H9 (cell line): ENCODE measurements at regions not wholly inside any gene's neighbourhood (a gene's known extent, or its start where the extent isn't known, plus 50 kb on each side); places are given as distances from the start of the nearest gene placed in this dataset.

Experiments
- DNase-seq: peaks from one replicate; pipeline ENCODE4 v3.0.0-alpha.2; 2017
- H2AFZ ChIP-seq: one replicate; pipeline ENCODE4 v1.6.1; 2013; ENCODE audit warnings: mild to moderate bottlenecking, low read length, control low read depth, moderate library complexity
- H2AK5ac ChIP-seq: 2 replicates; pipeline ENCODE4 v1.6.1; 2013; ENCODE audit warnings: low read length, control low read depth, mixed read lengths; ENCODE audit not compliant: insufficient read length
- H2BK120ac ChIP-seq: one replicate; pipeline ENCODE4 v1.6.1; 2013; ENCODE audit warnings: low read depth, mild to moderate bottlenecking, low read length, control low read depth, inconsistent platforms; ENCODE audit not compliant: poor library complexity, severe bottlenecking
- H2BK12ac ChIP-seq: 2 replicates; pipeline ENCODE4 v1.6.1; 2013; ENCODE audit warnings: low read length, control low read depth, mixed read lengths, low read depth; ENCODE audit not compliant: insufficient read length
- H2BK15ac ChIP-seq: 2 replicates; pipeline ENCODE4 v1.6.1; 2013; ENCODE audit warnings: low read depth, low read length, control low read depth
- H2BK20ac ChIP-seq: one replicate; pipeline ENCODE4 v1.6.1; 2013; ENCODE audit warnings: low read depth, mild to moderate bottlenecking, low read length, control low read depth, inconsistent platforms; ENCODE audit not compliant: poor library complexity, severe bottlenecking
- H2BK5ac ChIP-seq: 2 replicates; pipeline ENCODE4 v1.6.1; 2013; ENCODE audit warnings: low read length, control low read depth, mixed read lengths; ENCODE audit not compliant: insufficient read length
- H3K14ac ChIP-seq: 2 replicates; pipeline ENCODE4 v1.6.1; 2013; ENCODE audit warnings: low read length, control low read depth; ENCODE audit not compliant: insufficient read depth
- H3K18ac ChIP-seq: 2 replicates; pipeline ENCODE4 v1.6.1; 2013; ENCODE audit warnings: low read depth, mild to moderate bottlenecking, mixed read lengths, low read length, control low read depth; ENCODE audit not compliant: insufficient read length
- H3K23ac ChIP-seq: 2 replicates; pipeline ENCODE4 v1.6.1; 2013; ENCODE audit warnings: low read length, control low read depth, mixed read lengths, low read depth; ENCODE audit not compliant: insufficient read length
- H3K23me2 ChIP-seq: 2 replicates; pipeline ENCODE4 v1.6.1; 2013; ENCODE audit warnings: low read depth, mild to moderate bottlenecking, mixed read lengths, low read length, control low read depth; ENCODE audit not compliant: insufficient read length, poor library complexity, severe bottlenecking
- H3K27ac ChIP-seq: 2 replicates; pipeline ENCODE4 v1.5.1; 2013; ENCODE audit warnings: low read length, control low read depth, mixed read lengths, low read depth; ENCODE audit not compliant: insufficient read length
- H3K27me3 ChIP-seq: 2 replicates; pipeline ENCODE4 v1.6.1; 2013; ENCODE audit warnings: low read length, control low read depth, inconsistent platforms; ENCODE audit not compliant: insufficient read depth
- H3K4ac ChIP-seq: 2 replicates; pipeline ENCODE4 v1.6.1; 2013; ENCODE audit warnings: low read depth, mild to moderate bottlenecking, control low read depth, inconsistent platforms, low read length, moderate library complexity
- H3K4me1 ChIP-seq: 2 replicates; pipeline ENCODE4 v1.6.1; 2013; ENCODE audit warnings: low read length, control low read depth, inconsistent platforms; ENCODE audit not compliant: insufficient read depth
- H3K4me2 ChIP-seq: 2 replicates; pipeline ENCODE4 v1.6.1; 2013; ENCODE audit warnings: low read length, control low read depth, mixed read lengths; ENCODE audit not compliant: insufficient read length, insufficient read depth
- H3K56ac ChIP-seq: 2 replicates; pipeline ENCODE4 v1.6.1; 2013; ENCODE audit warnings: low read depth, mild to moderate bottlenecking, mixed read lengths, low read length, control low read depth; ENCODE audit not compliant: insufficient read length
- H3K79me1 ChIP-seq: 2 replicates; pipeline ENCODE4 v1.6.1; 2013; ENCODE audit warnings: low read depth, mild to moderate bottlenecking, moderate library complexity, low read length, control low read depth, inconsistent platforms; ENCODE audit not compliant: insufficient read depth, poor library complexity, severe bottlenecking
- H3K79me2 ChIP-seq: 2 replicates; pipeline ENCODE4 v1.6.1; 2013; ENCODE audit warnings: low read length, control low read depth, inconsistent platforms; ENCODE audit not compliant: insufficient read depth
- H3K9ac ChIP-seq: 2 replicates; pipeline ENCODE4 v1.6.1; 2013; ENCODE audit warnings: low read length, control low read depth, mixed read lengths; ENCODE audit not compliant: insufficient read length; ENCODE audit errors: extremely low read depth
- H3K9me3 ChIP-seq: one replicate; pipeline ENCODE4 v1.6.1; 2013; ENCODE audit warnings: low read depth, low read length, inconsistent platforms; ENCODE audit not compliant: control insufficient read depth
- H3T11ph ChIP-seq: one replicate; pipeline ENCODE4 v1.6.1; 2013; ENCODE audit warnings: mild to moderate bottlenecking, low read length, control low read depth, inconsistent platforms
- H4K20me1 ChIP-seq: one replicate; pipeline ENCODE4 v1.6.1; 2013; ENCODE audit not compliant: control insufficient read depth, insufficient read length, insufficient read depth
- H4K5ac ChIP-seq: 2 replicates; pipeline ENCODE4 v1.6.1; 2013; ENCODE audit warnings: low read depth, mild to moderate bottlenecking, mixed read lengths, low read length, control low read depth; ENCODE audit not compliant: insufficient read length
- H4K8ac ChIP-seq: replicated peaks from 2 replicates; pipeline ENCODE4 v1.6.1; 2013; ENCODE audit warnings: low read length, control low read depth, mixed read lengths, low read depth; ENCODE audit not compliant: insufficient read length
- H4K91ac ChIP-seq: 2 replicates; pipeline ENCODE4 v1.6.1; 2013; ENCODE audit warnings: low read depth, mild to moderate bottlenecking, moderate library complexity, mixed read lengths, low read length, control low read depth; ENCODE audit not compliant: insufficient read length
- H3K27ac Mint-ChIP-seq, 3 experiments: 2 replicates in 2 of 3; 3 replicates in 1 of 3; pipeline ENCODE4 v1.8.0; 2020 to 2021; ENCODE audit warnings: mixed read lengths in 3 of 3, mild to moderate bottlenecking in 1 of 3, moderate library complexity in 1 of 3
- H3K27me3 Mint-ChIP-seq: 2 replicates; pipeline ENCODE4 v1.8.0; 2021; ENCODE audit warnings: low read depth, mild to moderate bottlenecking, moderate library complexity, mixed read lengths
- H3K36me3 Mint-ChIP-seq, 3 experiments: 2 replicates in 2 of 3; 3 replicates in 1 of 3; pipeline ENCODE4 v1.8.0; 2020 to 2021; ENCODE audit warnings: low read depth in 3 of 3, mixed read lengths in 3 of 3; ENCODE audit not compliant: insufficient read depth in 1 of 3
- H3K4me1 Mint-ChIP-seq, 2 experiments: 2 replicates each; pipeline ENCODE4 v1.8.0; 2020; ENCODE audit warnings: mixed read lengths in 2 of 2
- H3K4me3 Mint-ChIP-seq, 2 experiments: 2 replicates in 1 of 2; 3 replicates in 1 of 2; pipeline ENCODE4 v1.8.0; 2020 to 2021; ENCODE audit warnings: mild to moderate bottlenecking in 2 of 2, mixed read lengths in 2 of 2, moderate library complexity in 1 of 2
- H3K9me3 Mint-ChIP-seq, 2 experiments: 2 replicates in 1 of 2; 3 replicates in 1 of 2; pipeline ENCODE4 v1.8.0; 2020; ENCODE audit warnings: mild to moderate bottlenecking in 2 of 2, mixed read lengths in 2 of 2, moderate library complexity in 1 of 2
- CTCF ChIP-seq: fragments of 200-600 bp; sonication (generic); conservative IDR thresholded peaks from 3 replicates; pipeline ENCODE4 v1.8.0; 2021; ENCODE audit warnings: antibody characterized with exemption, mild to moderate bottlenecking
- WGBS: extraction: QIAGEN DNeasy Blood & Tissue Kit; methylation state at CpG from one replicate; pipeline ENCODE4 v1.1.7; 2013; ENCODE audit warnings: missing lambda C conversion rate, low lambda C conversion rate, mixed read lengths; ENCODE audit not compliant: insufficient read length; ENCODE audit errors: extremely low coverage; 5-methylcytosine and 5-hydroxymethylcytosine counted together

- Histone ChIP-seq H2AFZ (no peak overlapping the region), H3K18ac (no peak overlapping the region), H3K4me1 (no peaks in the 10 kb centered on the region; the same call in 1 of the 2 replicates), H3K79me1 (no peaks in the 10 kb centered on the region), H3K56ac (no peak overlapping the region), H3K79me2 (no peaks in the 10 kb centered on the region), H4K91ac (no peak overlapping the region), H3K23ac (no peak overlapping the region), H3K27me3 (no peaks in the 10 kb centered on the region), H3K9ac (no peak overlapping the region), H3K4ac (no peak overlapping the region), H4K5ac (no peak overlapping the region), H3K23me2 (no peaks in the 10 kb centered on the region), H2BK120ac (no peak overlapping the region), H3K27ac (no peak overlapping the region), H3T11ph (no peak overlapping the region), H2BK5ac (no peak overlapping the region), H3K14ac (no peak overlapping the region), H3K4me2 (no peak overlapping the region), H2BK20ac (no peak overlapping the region), H3K9me3 (no peaks in the 10 kb centered on the region), H2BK15ac (no peak overlapping the region), H4K20me1 (no peaks in the 10 kb centered on the region), H4K8ac (no peak overlapping the region), H2AK5ac (no peak overlapping the region), H2BK12ac (no peak overlapping the region)
- Mint-ChIP-seq H3K9me3 (no peaks in the 10 kb centered on the region), H3K4me1 (peaks cover 12 to 14% of the 10 kb centered on the region in 2 experiments), H3K27me3 (no peaks in the 10 kb centered on the region), H3K27ac (peak overlapping the region; percentile 48 to 77 (median 66); a peak in 4 of 7 replicates), H3K36me3 (peaks cover 0 to 2% (median 0%) of the 10 kb centered on the region in 3 experiments; a peak in 1 of 7 replicates), H3K4me3 (no peak overlapping the region)
- no peak for DNase-seq
- TF ChIP-seq CTCF = no peak
- WGBS = no CpG with 5 or more reads among the region's 6 CpGs
Observed at GRCh38 chr13:83716121-83716520, 166.2 kb downstream of the SLITRK1 start.
